ENCODE measurements at regions not wholly inside any gene's neighbourhood (a gene's known extent, or its start where the extent isn't known, plus 50 kb on each side); places are given as distances from the start of the nearest gene placed in this dataset.

DNA sequence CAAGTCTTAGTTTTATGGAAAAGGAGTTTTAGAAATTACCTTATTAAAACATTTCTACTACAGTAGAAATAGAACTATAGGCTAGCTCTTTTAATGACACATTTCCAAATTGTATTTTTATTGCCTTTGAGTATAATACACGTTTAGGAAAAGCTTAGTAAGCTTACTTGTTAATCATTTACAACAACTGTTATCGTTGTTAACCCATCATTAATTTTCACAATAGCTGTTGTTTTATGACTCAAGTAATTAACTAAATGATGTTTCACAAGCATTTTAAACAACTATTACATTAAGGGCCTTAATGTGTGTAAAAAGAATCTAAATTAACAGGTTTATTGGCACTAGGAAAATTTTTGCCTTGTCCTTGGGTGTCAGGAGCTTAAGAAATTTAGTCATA lies 120.5 kb upstream of the THRB start:
- ATAC-seq: no peak
- FAIRE-seq: peak; percentile 84

DNA sequence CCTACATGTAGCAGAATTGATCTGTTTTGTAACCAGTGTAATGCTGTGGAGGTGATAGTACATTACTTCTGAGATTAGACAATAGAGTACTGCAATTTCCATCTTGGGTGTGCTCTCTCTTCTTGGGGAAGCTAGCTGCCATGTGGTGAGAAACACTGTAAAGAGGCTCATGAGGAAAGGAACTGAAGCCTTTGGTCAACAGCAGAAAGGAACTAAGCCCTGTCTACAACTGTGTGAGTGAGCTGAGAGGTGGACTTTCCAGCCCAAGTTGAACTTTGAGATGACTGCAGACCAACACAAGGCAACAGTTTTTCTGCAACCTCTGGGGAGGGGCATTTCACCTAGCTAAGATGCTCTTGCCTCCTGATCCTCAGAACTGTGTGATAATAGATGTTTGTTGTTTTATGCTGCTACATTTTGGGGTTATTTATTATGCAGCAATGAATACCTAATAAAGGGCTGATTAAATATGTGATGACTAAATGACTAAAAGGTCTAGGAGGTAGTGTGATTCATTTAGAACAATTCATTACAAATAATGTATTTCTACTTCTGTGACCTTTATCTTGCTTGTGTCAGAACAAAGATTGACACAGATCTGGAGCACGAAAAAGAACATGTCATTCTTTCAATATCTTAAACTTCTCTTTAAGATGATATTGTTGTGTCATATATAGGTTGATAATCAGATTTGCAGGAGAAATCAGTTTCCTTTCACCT lies 121.6 kb upstream of the THRB start:
- H3K9me3 ChIP-seq: no peaks in the 10 kb centered on the region
- TF ChIP-seq, protein P1, sequence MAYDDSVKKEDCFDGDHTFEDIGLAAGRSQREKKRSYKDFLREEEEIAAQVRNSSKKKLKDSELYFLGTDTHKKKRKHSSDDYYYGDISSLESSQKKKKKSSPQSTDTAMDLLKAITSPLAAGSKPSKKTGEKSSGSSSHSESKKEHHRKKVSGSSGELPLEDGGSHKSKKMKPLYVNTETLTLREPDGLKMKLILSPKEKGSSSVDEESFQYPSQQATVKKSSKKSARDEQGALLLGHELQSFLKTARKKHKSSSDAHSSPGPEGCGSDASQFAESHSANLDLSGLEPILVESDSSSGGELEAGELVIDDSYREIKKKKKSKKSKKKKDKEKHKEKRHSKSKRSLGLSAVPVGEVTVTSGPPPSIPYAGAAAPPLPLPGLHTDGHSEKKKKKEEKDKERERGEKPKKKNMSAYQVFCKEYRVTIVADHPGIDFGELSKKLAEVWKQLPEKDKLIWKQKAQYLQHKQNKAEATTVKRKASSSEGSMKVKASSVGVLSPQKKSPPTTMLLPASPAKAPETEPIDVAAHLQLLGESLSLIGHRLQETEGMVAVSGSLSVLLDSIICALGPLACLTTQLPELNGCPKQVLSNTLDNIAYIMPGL (CRISPR knock-in tag; IDR thresholded peaks at IDR 0.05; ENCODE audit: borderline replicate concordance): no peak
- TF ChIP-seq CBX8 (IDR thresholded peaks at IDR 0.05) (no peak), PHF8 (IDR thresholded peaks at IDR 0.05; ENCODE audit: borderline replicate concordance, low read depth) (no peak), MAFK (IDR thresholded peaks at IDR 0.05; ENCODE audit: partially characterized antibody) (no peak), TP53 (CRISPR knock-in tag; IDR thresholded peaks at IDR 0.05) (no peak), MAZ (IDR thresholded peaks at IDR 0.05; ENCODE audit: borderline replicate concordance, low read depth, low read length) (no peak), MYC (IDR thresholded peaks at IDR 0.05; ENCODE audit: borderline replicate concordance, low read length) (no peak)
- TF ChIP-seq, protein P2, sequence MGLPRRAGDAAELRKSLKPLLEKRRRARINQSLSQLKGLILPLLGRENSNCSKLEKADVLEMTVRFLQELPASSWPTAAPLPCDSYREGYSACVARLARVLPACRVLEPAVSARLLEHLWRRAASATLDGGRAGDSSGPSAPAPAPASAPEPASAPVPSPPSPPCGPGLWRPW (IDR thresholded peaks at IDR 0.05): no peak
- DNase-seq (ENCODE audit: low read depth in 1 of 2, low spot score in 1 of 2) (no peak), FAIRE-seq (peak; percentile 18), ATAC-seq (no peak)
- no peaks in the 10 kb centered on the region for H3K4me1 ChIP-seq
- H3K4me3 ChIP-seq: no peak overlapping the region
- H3K27ac ChIP-seq: no peak overlapping the region
- H3K4me2 ChIP-seq: no peak overlapping the region
- ChIA-PET CTCF (interaction anchor here (1.5 kb wide), 1 partner anchor 65 kb away, joined by 5 read pairs; no protein-coding TSS in a partner anchor), POLR2A (no interaction called here)
- 5% methylated on average over 1 of the region's 1 CpG for WGBS (ENCODE audit: missing lambda C conversion rate)

More for the DNA sequence above, 120.5 kb upstream of the THRB start:
- ChIA-PET POLR2A (no interaction called here), CTCF (interaction anchor here (0.7 to 1.5 kb wide), 4 partner anchors 39 to 147 kb away, joined by 3 to 5 read pairs (median 4); no protein-coding TSS in a partner anchor)
- TF ChIP-seq, protein P3, sequence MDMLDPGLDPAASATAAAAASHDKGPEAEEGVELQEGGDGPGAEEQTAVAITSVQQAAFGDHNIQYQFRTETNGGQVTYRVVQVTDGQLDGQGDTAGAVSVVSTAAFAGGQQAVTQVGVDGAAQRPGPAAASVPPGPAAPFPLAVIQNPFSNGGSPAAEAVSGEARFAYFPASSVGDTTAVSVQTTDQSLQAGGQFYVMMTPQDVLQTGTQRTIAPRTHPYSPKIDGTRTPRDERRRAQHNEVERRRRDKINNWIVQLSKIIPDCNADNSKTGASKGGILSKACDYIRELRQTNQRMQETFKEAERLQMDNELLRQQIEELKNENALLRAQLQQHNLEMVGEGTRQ (IDR thresholded peaks at IDR 0.05): no peak
- TF ChIP-seq NR3C1 (IDR thresholded peaks at IDR 0.05) (no peak), RFX5 (IDR thresholded peaks at IDR 0.05) (no peak), TFCP2L1 (CRISPR knock-in tag; IDR thresholded peaks at IDR 0.05) (no peak), TP53 (CRISPR knock-in tag; IDR thresholded peaks at IDR 0.05) (no peak), HEYL (CRISPR knock-in tag; IDR thresholded peaks at IDR 0.05) (no peak), ZSCAN20 (CRISPR knock-in tag; IDR thresholded peaks at IDR 0.05) (no peak), EP300 (IDR thresholded peaks at IDR 0.05) (no peak), MAZ (IDR thresholded peaks at IDR 0.05; ENCODE audit: borderline replicate concordance, low read depth, low read length) (no peak), CBX8 (IDR thresholded peaks at IDR 0.05) (no peak)
- TF ChIP-seq, protein P4, sequence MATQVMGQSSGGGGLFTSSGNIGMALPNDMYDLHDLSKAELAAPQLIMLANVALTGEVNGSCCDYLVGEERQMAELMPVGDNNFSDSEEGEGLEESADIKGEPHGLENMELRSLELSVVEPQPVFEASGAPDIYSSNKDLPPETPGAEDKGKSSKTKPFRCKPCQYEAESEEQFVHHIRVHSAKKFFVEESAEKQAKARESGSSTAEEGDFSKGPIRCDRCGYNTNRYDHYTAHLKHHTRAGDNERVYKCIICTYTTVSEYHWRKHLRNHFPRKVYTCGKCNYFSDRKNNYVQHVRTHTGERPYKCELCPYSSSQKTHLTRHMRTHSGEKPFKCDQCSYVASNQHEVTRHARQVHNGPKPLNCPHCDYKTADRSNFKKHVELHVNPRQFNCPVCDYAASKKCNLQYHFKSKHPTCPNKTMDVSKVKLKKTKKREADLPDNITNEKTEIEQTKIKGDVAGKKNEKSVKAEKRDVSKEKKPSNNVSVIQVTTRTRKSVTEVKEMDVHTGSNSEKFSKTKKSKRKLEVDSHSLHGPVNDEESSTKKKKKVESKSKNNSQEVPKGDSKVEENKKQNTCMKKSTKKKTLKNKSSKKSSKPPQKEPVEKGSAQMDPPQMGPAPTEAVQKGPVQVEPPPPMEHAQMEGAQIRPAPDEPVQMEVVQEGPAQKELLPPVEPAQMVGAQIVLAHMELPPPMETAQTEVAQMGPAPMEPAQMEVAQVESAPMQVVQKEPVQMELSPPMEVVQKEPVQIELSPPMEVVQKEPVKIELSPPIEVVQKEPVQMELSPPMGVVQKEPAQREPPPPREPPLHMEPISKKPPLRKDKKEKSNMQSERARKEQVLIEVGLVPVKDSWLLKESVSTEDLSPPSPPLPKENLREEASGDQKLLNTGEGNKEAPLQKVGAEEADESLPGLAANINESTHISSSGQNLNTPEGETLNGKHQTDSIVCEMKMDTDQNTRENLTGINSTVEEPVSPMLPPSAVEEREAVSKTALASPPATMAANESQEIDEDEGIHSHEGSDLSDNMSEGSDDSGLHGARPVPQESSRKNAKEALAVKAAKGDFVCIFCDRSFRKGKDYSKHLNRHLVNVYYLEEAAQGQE (IDR thresholded peaks at IDR 0.05): no peak
- TF ChIP-seq, protein P1 (CRISPR knock-in tag; IDR thresholded peaks at IDR 0.05; ENCODE audit: borderline replicate concordance): no peak
- TF ChIP-seq, protein P5, sequence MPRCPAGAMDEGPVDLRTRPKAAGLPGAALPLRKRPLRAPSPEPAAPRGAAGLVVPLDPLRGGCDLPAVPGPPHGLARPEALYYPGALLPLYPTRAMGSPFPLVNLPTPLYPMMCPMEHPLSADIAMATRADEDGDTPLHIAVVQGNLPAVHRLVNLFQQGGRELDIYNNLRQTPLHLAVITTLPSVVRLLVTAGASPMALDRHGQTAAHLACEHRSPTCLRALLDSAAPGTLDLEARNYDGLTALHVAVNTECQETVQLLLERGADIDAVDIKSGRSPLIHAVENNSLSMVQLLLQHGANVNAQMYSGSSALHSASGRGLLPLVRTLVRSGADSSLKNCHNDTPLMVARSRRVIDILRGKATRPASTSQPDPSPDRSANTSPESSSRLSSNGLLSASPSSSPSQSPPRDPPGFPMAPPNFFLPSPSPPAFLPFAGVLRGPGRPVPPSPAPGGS (IDR thresholded peaks at IDR 0.05): no peak
- no peak overlapping the region for H3K4me3 ChIP-seq
- WGBS (ENCODE audit: missing lambda C conversion rate): 2% methylated on average over 2 of the region's 2 CpGs
- H3K4me1 ChIP-seq: no peaks in the 10 kb centered on the region
- H3K4me2 ChIP-seq: no peak overlapping the region
- DNase-seq (ENCODE audit: low read depth in 1 of 2, low spot score in 1 of 2): no peak
- no peaks in the 10 kb centered on the region for H3K9me3 ChIP-seq
- no peak overlapping the region for H3K27ac ChIP-seq
